GM12875 (cell line): ENCODE measurements at regions not wholly inside any gene's neighbourhood (a gene's known extent, or its start where the extent isn't known, plus 50 kb on each side); places are given as distances from the start of the nearest gene placed in this dataset.

Experiments used
- H3K4me3 ChIP-seq: one replicate; pipeline ENCODE4 v1.5.1; 2011; ENCODE audit warnings: low read depth, low read length, control low read depth
- CTCF ChIP-seq: IDR thresholded peaks from 2 replicates; pipeline ENCODE4 v1.5.1; 2011; ENCODE audit warnings: low read depth, mild to moderate bottlenecking, control low read depth, inconsistent platforms, low read length, moderate library complexity, borderline replicate concordance; ENCODE audit not compliant: insufficient read depth

- H3K4me3 ChIP-seq = no peak overlapping the region
- no peak for TF ChIP-seq CTCF
These were observed 211.5 kb upstream of the CRY1 start for GRCh38 chr12:107304588-107305532.

DNA sequence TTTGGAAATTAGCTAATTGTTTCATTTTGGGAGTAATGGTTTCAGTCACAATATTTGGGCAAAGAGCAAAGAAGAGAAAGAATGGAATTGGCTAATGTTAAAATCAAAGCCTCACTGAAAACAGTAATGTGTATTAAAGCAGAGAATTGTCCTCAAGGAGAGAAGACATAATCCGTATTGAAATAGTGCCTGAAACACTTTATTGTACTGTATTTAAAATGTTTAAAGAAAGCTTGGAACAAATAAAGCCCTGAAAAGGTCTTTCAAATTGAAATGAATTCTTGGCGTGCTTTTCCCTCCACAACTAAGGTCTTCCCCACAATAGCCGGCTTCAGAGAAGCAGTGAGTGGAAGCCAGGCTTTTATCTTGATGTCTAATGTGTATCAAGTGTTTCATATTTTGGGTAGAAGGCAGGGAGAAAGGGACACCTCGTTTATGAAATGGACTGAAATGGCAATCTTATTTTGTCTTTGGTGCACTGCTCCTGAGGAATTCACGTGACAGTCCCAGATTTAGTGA lies 212.9 kb upstream of the CRY1 start:
- TF ChIP-seq CTCF = no peak
- H3K4me3 ChIP-seq = no peak overlapping the region

- H3K4me3 ChIP-seq = no peak overlapping the region
- TF ChIP-seq CTCF = no peak
These were observed 215.0 kb upstream of the CRY1 start for GRCh38 chr12:107308310-107308709.

- TF ChIP-seq CTCF = no peak
- no peak overlapping the region for H3K4me3 ChIP-seq
These were observed 215.7 kb upstream of the CRY1 start for GRCh38 chr12:107309020-107309419.

DNA sequence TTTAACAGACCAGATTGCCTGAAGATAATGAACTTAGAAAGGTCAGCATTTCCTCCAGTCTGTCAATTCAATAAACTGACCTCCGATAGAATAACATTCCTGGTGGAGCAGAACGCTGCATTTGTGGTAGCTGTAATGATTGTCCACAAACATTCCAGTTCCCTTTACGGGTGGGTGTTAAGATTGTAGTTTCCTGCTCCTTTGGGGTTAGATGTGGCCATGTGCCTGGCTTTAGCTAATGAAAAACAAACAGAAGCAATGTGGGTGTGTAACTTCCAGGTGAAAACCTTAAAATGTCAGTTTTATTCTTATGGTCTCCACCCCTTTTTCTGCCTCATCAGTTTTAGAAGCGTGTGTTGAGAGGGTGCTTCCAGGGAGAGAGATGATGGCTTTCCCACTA lies 217.3 kb upstream of the CRY1 start:
- TF ChIP-seq CTCF = no peak

DNA sequence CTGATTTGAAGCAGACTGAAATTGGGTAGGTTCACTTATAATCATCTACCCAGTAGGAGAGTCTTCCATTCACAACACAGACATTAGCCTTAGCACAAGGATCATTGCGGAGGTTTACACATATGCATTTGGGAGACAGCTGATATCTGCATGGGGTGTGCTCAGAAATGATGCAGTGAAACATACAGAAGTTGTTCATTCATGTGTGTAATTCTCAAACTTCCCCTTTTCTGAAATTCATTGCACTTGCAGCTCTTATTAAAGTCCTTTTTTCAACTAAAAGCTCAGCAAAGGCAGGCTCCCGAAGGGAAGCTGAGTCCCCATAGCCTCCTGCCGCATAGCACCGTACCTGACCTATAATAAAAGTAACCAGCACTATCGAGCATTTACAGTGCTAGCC lies 218.3 kb upstream of the CRY1 start:
- no peak overlapping the region for H3K4me3 ChIP-seq
- no peak for TF ChIP-seq CTCF

More for the DNA sequence above, 217.3 kb upstream of the CRY1 start:
- H3K4me3 ChIP-seq = no peak overlapping the region
